Thyroid gland (tissue), 4 donors: ENCODE measurements at regions not wholly inside any gene's neighbourhood (a gene's known extent, or its start where the extent isn't known, plus 50 kb on each side); places are given as distances from the start of the nearest gene placed in this dataset.

Experiments used
- DNase-seq, 2 donors: peaks; one replicate each; pipeline ENCODE4 v3.0.0-alpha.2; 2019
- H3K27ac ChIP-seq, 3 donors: fragments of 200-600 bp; sonication (generic); 1 replicate in 2 of 3; 2 replicates in 1 of 3; pipeline ENCODE4 v1.5.1; 2016 to 2019; ENCODE audit warnings: mild to moderate bottlenecking in 1 of 3, moderate library complexity in 1 of 3
- H3K27me3 ChIP-seq: fragments of 200-600 bp; sonication (generic); one replicate; pipeline ENCODE4 v1.5.1; 2019
- H3K36me3 ChIP-seq, 2 donors: fragments of 200-600 bp; sonication (generic); one replicate each; pipeline ENCODE4 v1.5.1; 2016 to 2019
- H3K4me1 ChIP-seq, 2 donors: fragments of 200-600 bp; sonication (generic); one replicate each; pipeline ENCODE4 v1.5.1; 2017 to 2019
- H3K4me3 ChIP-seq, 3 donors: fragments of 200-600 bp; sonication (generic); replicated peaks in 1 of 3; 1 replicate in 2 of 3; 2 replicates in 1 of 3; pipeline ENCODE4 v1.5.1; 2016; ENCODE audit warnings: mild to moderate bottlenecking in 1 of 3
- H3K9me3 ChIP-seq: fragments of 200-600 bp; sonication (generic); one replicate; pipeline ENCODE4 v1.5.1; 2017
- CTCF ChIP-seq, 6 experiments: fragments of 200-600 bp in 3 of 6; fragments of 450-650 bp in 3 of 6; sonication (generic) in 3 of 6; IDR thresholded peaks; one replicate each; pipeline ENCODE4 v1.5.1; 2016 to 2019; ENCODE audit warnings: antibody characterized with exemption in 6 of 6, mild to moderate bottlenecking in 2 of 6, inconsistent platforms in 1 of 6, moderate library complexity in 1 of 6
- POLR2A ChIP-seq, 2 donors: fragments of 450-650 bp; IDR thresholded peaks; one replicate each; pipeline ENCODE4 v1.6.1; 2017; ENCODE audit warnings: antibody characterized with exemption in 2 of 2, mild to moderate bottlenecking in 2 of 2, moderate library complexity in 1 of 2
- WGBS, 2 donors: methylation state at CpG; one replicate each; pipeline ENCODE4 v1.1.5; 2017; 5-methylcytosine and 5-hydroxymethylcytosine counted together
- intact Hi-C: fragments of 100-400 bp; cut with DNase I; formaldehyde crosslinking; loops from one replicate; pipeline ENCODE4 v1.15.1; 2023

GRCh38 chr19:31906111-31906871, 439.1 kb upstream of the ZNF507 start:
- no peaks in the 10 kb centered on the region for H3K36me3 ChIP-seq
- H3K9me3 ChIP-seq: no peaks in the 10 kb centered on the region
- no peaks in the 10 kb centered on the region for H3K4me1 ChIP-seq
- WGBS, 2 donors: 73 to 78% methylated on average over 9 of the region's 9 CpGs
- no peak overlapping the region for H3K4me3 ChIP-seq
- TF ChIP-seq POLR2A (IDR thresholded peaks at IDR 0.05) (no peak), CTCF (IDR thresholded peaks at IDR 0.05) (no peak)
- peak overlapping the region in 1 of 3 donors; percentile 7 for H3K27ac ChIP-seq
- DNase-seq: no peak
- H3K27me3 ChIP-seq: no peaks in the 10 kb centered on the region
- intact Hi-C loops: no loop called here

GRCh38 chr19:31907661-31908060, 437.7 kb upstream of the ZNF507 start:
- WGBS, 2 donors: 60 to 64% methylated on average over 1 of the region's 1 CpG
- Histone ChIP-seq H3K27ac (no peak overlapping the region), H3K36me3 (no peaks in the 10 kb centered on the region), H3K9me3 (no peaks in the 10 kb centered on the region), H3K4me3 (no peak overlapping the region), H3K4me1 (no peaks in the 10 kb centered on the region), H3K27me3 (no peaks in the 10 kb centered on the region)
- TF ChIP-seq POLR2A (IDR thresholded peaks at IDR 0.05): no peak
- TF ChIP-seq CTCF (IDR thresholded peaks at IDR 0.05): no peak
- DNase-seq: no peak
- intact Hi-C loops: no loop called here

GRCh38 chr19:31908080-31908479, 437.3 kb upstream of the ZNF507 start:
- no peak overlapping the region for H3K4me3 ChIP-seq
- 87% methylated on average over 3 of the region's 3 CpGs for WGBS, 2 donors
- no peaks in the 10 kb centered on the region for H3K36me3 ChIP-seq
- no peak for TF ChIP-seq CTCF (IDR thresholded peaks at IDR 0.05)
- TF ChIP-seq POLR2A (IDR thresholded peaks at IDR 0.05): no peak
- intact Hi-C loops: no loop called here
- DNase-seq: no peak
- no peaks in the 10 kb centered on the region for H3K4me1 ChIP-seq
- no peak overlapping the region for H3K27ac ChIP-seq
- no peaks in the 10 kb centered on the region for H3K27me3 ChIP-seq
- H3K9me3 ChIP-seq: no peaks in the 10 kb centered on the region

GRCh38 chr19:31908496-31909225, 436.7 kb upstream of the ZNF507 start:
- intact Hi-C loops: no loop called here
- no peak overlapping the region for H3K4me3 ChIP-seq
- no peaks in the 10 kb centered on the region for H3K36me3 ChIP-seq
- no peaks in the 10 kb centered on the region for H3K27me3 ChIP-seq
- H3K27ac ChIP-seq: no peak overlapping the region
- TF ChIP-seq POLR2A (IDR thresholded peaks at IDR 0.05) (no peak), CTCF (IDR thresholded peaks at IDR 0.05) (no peak)
- no peaks in the 10 kb centered on the region for H3K9me3 ChIP-seq
- no peaks in the 10 kb centered on the region for H3K4me1 ChIP-seq
- DNase-seq: no peak
- WGBS, 2 donors: 82 to 84% methylated on average over 8 to 9 of the region's 10 CpGs

- Histone ChIP-seq H3K9me3 (no peaks in the 10 kb centered on the region), H3K27me3 (no peaks in the 10 kb centered on the region), H3K4me1 (no peaks in the 10 kb centered on the region), H3K27ac (no peak overlapping the region), H3K4me3 (no peak overlapping the region), H3K36me3 (no peaks in the 10 kb centered on the region)
- DNase-seq: no peak
- WGBS, 2 donors: 80 to 82% methylated on average over 6 of the region's 6 CpGs
- intact Hi-C loops: no loop called here
- TF ChIP-seq POLR2A (IDR thresholded peaks at IDR 0.05) (no peak), CTCF (IDR thresholded peaks at IDR 0.05) (no peak)
These were observed 435.2 kb upstream of the ZNF507 start for GRCh38 chr19:31910224-31910623.
